Mesendoderm (in vitro differentiated cells): ENCODE measurements at regions not wholly inside any gene's neighbourhood (a gene's known extent, or its start where the extent isn't known, plus 50 kb on each side); places are given as distances from the start of the nearest gene placed in this dataset.

ENCODE experiments used
- DNase-seq: peaks from one replicate; pipeline ENCODE4 v3.0.0; 2013
- H2AK5ac ChIP-seq: 2 replicates; pipeline ENCODE4 v1.6.1; 2013; ENCODE audit warnings: low read length, inconsistent platforms
- H2BK120ac ChIP-seq: 2 replicates; pipeline ENCODE4 v1.6.1; 2013; ENCODE audit warnings: low read depth, mild to moderate bottlenecking, low read length, moderate library complexity, mixed read lengths
- H2BK15ac ChIP-seq: replicated peaks from 2 replicates; pipeline ENCODE4 v1.6.1; 2013; ENCODE audit warnings: low read depth, mild to moderate bottlenecking, moderate library complexity
- H2BK5ac ChIP-seq: 2 replicates; pipeline ENCODE4 v1.6.1; 2013; ENCODE audit warnings: low read length, inconsistent platforms
- H3K18ac ChIP-seq: 2 replicates; pipeline ENCODE4 v1.6.1; 2013; ENCODE audit warnings: mild to moderate bottlenecking, low read length, mixed read lengths
- H3K23ac ChIP-seq: one replicate; pipeline ENCODE4 v1.6.1; 2013; ENCODE audit warnings: low read length
- H3K27ac ChIP-seq: 2 replicates; pipeline ENCODE4 v1.5.1; 2013; ENCODE audit warnings: low read depth, mild to moderate bottlenecking, inconsistent platforms, low read length, moderate library complexity
- H3K27me3 ChIP-seq: 2 replicates; pipeline ENCODE4 v1.6.1; 2013; ENCODE audit warnings: low read length, control low read depth, mild to moderate bottlenecking, inconsistent platforms; ENCODE audit not compliant: insufficient read depth, poor library complexity
- H3K36me3 ChIP-seq: 2 replicates; pipeline ENCODE4 v1.6.1; 2013; ENCODE audit warnings: low read length, inconsistent platforms; ENCODE audit not compliant: control insufficient read depth, insufficient read depth
- H3K4ac ChIP-seq: one replicate; pipeline ENCODE4 v1.6.1; 2013; ENCODE audit warnings: low read depth, mild to moderate bottlenecking, low read length, moderate library complexity
- H3K4me1 ChIP-seq: 2 replicates; pipeline ENCODE4 v1.6.1; 2013; ENCODE audit warnings: low read depth, low read length, inconsistent platforms; ENCODE audit not compliant: control insufficient read depth
- H3K4me2 ChIP-seq: 2 replicates; pipeline ENCODE4 v1.6.1; 2013; ENCODE audit warnings: low read length
- H3K4me3 ChIP-seq: 2 replicates; pipeline ENCODE4 v1.5.1; 2013; ENCODE audit warnings: mild to moderate bottlenecking, low read length
- H3K56ac ChIP-seq: one replicate; pipeline ENCODE4 v1.6.1; 2013; ENCODE audit warnings: low read length
- H3K79me1 ChIP-seq: 2 replicates; pipeline ENCODE4 v1.6.1; 2013; ENCODE audit warnings: low read length, inconsistent platforms
- H3K79me2 ChIP-seq: 2 replicates; pipeline ENCODE4 v1.6.1; 2013; ENCODE audit warnings: mild to moderate bottlenecking, low read length; ENCODE audit not compliant: control insufficient read depth, insufficient read depth
- H3K9ac ChIP-seq: 2 replicates; pipeline ENCODE4 v1.6.1; 2013; ENCODE audit warnings: low read length, inconsistent platforms
- H4K5ac ChIP-seq: one replicate; pipeline ENCODE4 v1.6.1; 2013; ENCODE audit warnings: low read length
- H4K8ac ChIP-seq: one replicate; pipeline ENCODE4 v1.6.1; 2013; ENCODE audit warnings: low read depth, mild to moderate bottlenecking, control low read depth, low read length, moderate library complexity
- WGBS: extraction: QIAGEN DNeasy Blood & Tissue Kit; methylation state at CpG from one replicate; pipeline ENCODE4 v1.1.7; 2013; ENCODE audit warnings: low lambda C conversion rate, missing lambda C conversion rate; ENCODE audit not compliant: insufficient coverage; ENCODE audit errors: extremely low coverage; 5-methylcytosine and 5-hydroxymethylcytosine counted together

GRCh38 chr5:2190549-2190948 is 307.8 kb upstream of the IRX4 start:
- H2AK5ac ChIP-seq: no peak overlapping the region
- no peak for DNase-seq
- H3K56ac ChIP-seq: no peak overlapping the region
- H3K4ac ChIP-seq: no peak overlapping the region
- H3K27ac ChIP-seq: no peak overlapping the region
- H3K27me3 ChIP-seq: no peaks in the 10 kb centered on the region
- no peak overlapping the region for H2BK15ac ChIP-seq
- no peaks in the 10 kb centered on the region for H3K79me1 ChIP-seq
- no peak overlapping the region for H2BK120ac ChIP-seq
- H4K5ac ChIP-seq: no peak overlapping the region
- no peak overlapping the region for H3K18ac ChIP-seq
- H3K79me2 ChIP-seq: no peaks in the 10 kb centered on the region
- H2BK5ac ChIP-seq: no peak overlapping the region
- no peak overlapping the region for H3K23ac ChIP-seq
- no peaks in the 10 kb centered on the region for H3K4me1 ChIP-seq
- H3K36me3 ChIP-seq: no peaks in the 10 kb centered on the region
- H3K4me3 ChIP-seq: no peak overlapping the region
- WGBS: no CpG with 5 or more reads among the region's 9 CpGs
- no peak overlapping the region for H4K8ac ChIP-seq
- H3K9ac ChIP-seq: no peak overlapping the region
- no peak overlapping the region for H3K4me2 ChIP-seq

DNA sequence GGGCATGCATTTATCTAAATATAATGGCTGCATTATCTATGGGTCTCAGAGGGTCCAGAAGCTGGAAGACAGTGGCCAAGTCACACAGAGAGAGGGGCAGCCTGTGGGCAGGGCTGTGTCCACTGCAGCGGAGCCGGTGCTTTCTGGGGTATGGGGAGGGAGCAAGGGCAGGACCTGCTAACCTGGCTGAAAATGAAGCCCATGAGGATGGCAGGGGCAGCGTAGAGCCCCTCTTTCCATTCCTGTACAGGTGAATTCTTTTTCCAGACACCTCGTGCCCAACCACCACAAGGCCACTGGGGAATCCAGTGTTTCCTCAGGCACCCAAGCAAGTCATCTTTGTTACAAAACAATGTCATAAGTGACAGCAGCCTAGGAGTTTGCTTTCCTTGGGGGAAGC is 305.9 kb upstream of the IRX4 start:
- WGBS: no CpG with 5 or more reads among the region's 4 CpGs
- no peaks in the 10 kb centered on the region for H3K36me3 ChIP-seq

DNA sequence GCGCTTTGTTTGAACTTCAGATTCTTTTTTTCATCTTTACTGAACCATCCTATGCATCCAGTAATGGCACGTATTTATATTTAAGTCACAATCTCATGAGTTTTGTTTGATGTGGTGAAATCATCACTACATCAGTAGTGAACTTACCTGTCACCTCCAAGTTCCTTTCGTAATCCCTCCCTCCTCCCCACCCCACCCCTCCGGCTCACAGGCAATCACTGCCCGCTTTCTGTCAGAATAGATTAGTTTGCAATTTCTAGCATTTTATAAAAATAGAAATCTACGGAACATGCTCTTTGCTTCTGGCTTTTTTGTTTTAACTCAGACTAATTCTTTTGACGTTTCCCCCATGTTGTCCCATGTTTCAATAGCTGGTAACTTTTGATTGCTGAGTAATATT is 305.4 kb upstream of the IRX4 start:
- Histone ChIP-seq H4K5ac (no peak overlapping the region), H3K56ac (no peak overlapping the region), H3K4ac (no peak overlapping the region), H3K4me2 (no peak overlapping the region), H3K4me1 (no peaks in the 10 kb centered on the region), H3K9ac (no peak overlapping the region), H3K18ac (no peak overlapping the region), H2BK120ac (no peak overlapping the region), H3K4me3 (no peak overlapping the region), H2BK5ac (no peak overlapping the region), H3K36me3 (no peaks in the 10 kb centered on the region), H2BK15ac (no peak overlapping the region), H3K79me1 (no peaks in the 10 kb centered on the region), H2AK5ac (no peak overlapping the region), H3K79me2 (no peaks in the 10 kb centered on the region), H3K27ac (no peak overlapping the region), H3K23ac (no peak overlapping the region), H3K27me3 (no peaks in the 10 kb centered on the region), H4K8ac (no peak overlapping the region)
- WGBS: no CpG with 5 or more reads among the region's 7 CpGs
- no peak for DNase-seq

More for the DNA sequence above, 305.9 kb upstream of the IRX4 start:
- no peak overlapping the region for H3K9ac ChIP-seq
- no peak overlapping the region for H4K8ac ChIP-seq
- H3K4me3 ChIP-seq: no peak overlapping the region
- no peak for DNase-seq
- H3K18ac ChIP-seq: no peak overlapping the region
- H3K79me2 ChIP-seq: no peaks in the 10 kb centered on the region
- no peak overlapping the region for H2BK5ac ChIP-seq
- no peak overlapping the region for H2BK15ac ChIP-seq
- H3K79me1 ChIP-seq: no peaks in the 10 kb centered on the region
- H3K56ac ChIP-seq: no peak overlapping the region
- H3K27ac ChIP-seq: no peak overlapping the region
- no peak overlapping the region for H3K23ac ChIP-seq
- H3K4me2 ChIP-seq: no peak overlapping the region
- H4K5ac ChIP-seq: no peak overlapping the region
- H3K4me1 ChIP-seq: no peaks in the 10 kb centered on the region
- H2AK5ac ChIP-seq: no peak overlapping the region
- no peak overlapping the region for H3K4ac ChIP-seq
- no peaks in the 10 kb centered on the region for H3K27me3 ChIP-seq
- no peak overlapping the region for H2BK120ac ChIP-seq

- Histone ChIP-seq H3K27me3 (no peaks in the 10 kb centered on the region), H2BK5ac (no peak overlapping the region), H3K36me3 (no peaks in the 10 kb centered on the region), H4K5ac (no peak overlapping the region), H3K4me2 (no peak overlapping the region), H3K27ac (no peak overlapping the region), H4K8ac (no peak overlapping the region), H2BK120ac (no peak overlapping the region), H3K4ac (no peak overlapping the region), H3K4me1 (no peaks in the 10 kb centered on the region), H3K9ac (no peak overlapping the region), H3K4me3 (no peak overlapping the region), H3K23ac (no peak overlapping the region), H2AK5ac (no peak overlapping the region), H2BK15ac (no peak overlapping the region), H3K79me2 (no peaks in the 10 kb centered on the region), H3K56ac (no peak overlapping the region), H3K18ac (no peak overlapping the region), H3K79me1 (no peaks in the 10 kb centered on the region)
- no CpG with 5 or more reads among the region's 10 CpGs for WGBS
- DNase-seq: no peak
These were observed 305.0 kb upstream of the IRX4 start for GRCh38 chr5:2187687-2188086.

DNA sequence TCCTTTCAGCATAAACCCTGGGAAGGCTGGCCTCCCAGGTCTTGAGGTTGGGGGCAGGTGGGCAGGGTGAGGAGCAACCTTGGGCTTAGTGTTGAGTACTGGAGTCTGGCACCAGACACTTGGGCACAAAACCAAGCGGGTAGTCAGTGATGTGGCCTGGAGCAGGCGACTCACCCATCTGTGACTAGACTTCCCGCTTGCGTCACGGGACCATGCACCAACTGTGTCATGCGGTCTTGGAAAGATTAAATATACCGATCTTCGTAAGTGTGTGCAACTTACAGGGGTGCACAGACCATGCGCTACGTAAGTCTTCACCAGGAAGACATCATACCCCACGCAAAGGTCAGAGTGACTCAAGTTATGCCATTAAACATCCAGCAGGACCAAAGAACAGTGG is 304.4 kb upstream of the IRX4 start:
- H4K8ac ChIP-seq: no peak overlapping the region
- H3K27me3 ChIP-seq: no peaks in the 10 kb centered on the region
- H3K56ac ChIP-seq: no peak overlapping the region
- H3K27ac ChIP-seq: no peak overlapping the region
- H3K79me1 ChIP-seq: no peaks in the 10 kb centered on the region
- no peak overlapping the region for H3K23ac ChIP-seq
- H3K9ac ChIP-seq: no peak overlapping the region
- H3K4me2 ChIP-seq: no peak overlapping the region
- no peak overlapping the region for H2AK5ac ChIP-seq
- no peak overlapping the region for H2BK5ac ChIP-seq
- no peak overlapping the region for H2BK120ac ChIP-seq
- no peak overlapping the region for H3K18ac ChIP-seq
- H3K4ac ChIP-seq: no peak overlapping the region
- no peak overlapping the region for H4K5ac ChIP-seq
- no peaks in the 10 kb centered on the region for H3K79me2 ChIP-seq
- no peak overlapping the region for H3K4me3 ChIP-seq
- H3K36me3 ChIP-seq: no peaks in the 10 kb centered on the region
- WGBS: no CpG with 5 or more reads among the region's 11 CpGs
- no peak overlapping the region for H2BK15ac ChIP-seq
- DNase-seq: no peak
- no peaks in the 10 kb centered on the region for H3K4me1 ChIP-seq

DNA sequence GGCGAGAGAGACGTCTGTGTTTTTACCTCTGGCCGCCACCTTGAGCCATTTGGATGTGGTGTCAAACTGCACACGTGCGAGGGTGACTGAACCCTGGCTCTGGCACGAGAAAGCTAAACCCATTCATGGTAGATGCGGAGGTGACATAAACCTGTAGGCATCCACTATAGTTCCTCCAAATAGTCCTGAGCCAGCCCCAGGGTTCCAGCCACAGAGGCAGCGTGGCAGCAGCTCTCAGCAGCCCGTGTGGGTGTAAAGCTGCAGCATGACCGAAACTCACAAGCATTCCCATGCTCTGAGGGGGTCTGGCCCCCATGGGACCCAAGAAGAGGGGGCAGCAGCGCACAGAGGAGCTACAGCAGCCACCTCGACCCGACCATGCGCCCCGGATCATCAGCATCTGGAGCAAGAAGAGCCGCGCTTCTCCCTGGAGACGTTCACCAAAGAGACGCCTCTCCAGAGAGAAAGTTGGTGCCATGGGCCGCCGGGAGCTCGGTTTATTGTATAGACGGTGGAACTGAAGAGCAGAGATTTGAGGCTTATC is 303.8 kb upstream of the IRX4 start:
- no peak overlapping the region for H3K56ac ChIP-seq
- no peak overlapping the region for H3K9ac ChIP-seq
- no peak overlapping the region for H3K4me2 ChIP-seq
- no peaks in the 10 kb centered on the region for H3K36me3 ChIP-seq
- no peak overlapping the region for H3K27ac ChIP-seq
- no peak overlapping the region for H2BK15ac ChIP-seq
- no peak overlapping the region for H3K4me3 ChIP-seq
- no CpG with 5 or more reads among the region's 23 CpGs for WGBS
- no peak overlapping the region for H3K4ac ChIP-seq
- DNase-seq: no peak
- no peaks in the 10 kb centered on the region for H3K79me1 ChIP-seq
- no peak overlapping the region for H3K18ac ChIP-seq
- H4K5ac ChIP-seq: no peak overlapping the region
- no peak overlapping the region for H2BK5ac ChIP-seq
- no peaks in the 10 kb centered on the region for H3K4me1 ChIP-seq
- no peak overlapping the region for H4K8ac ChIP-seq
- no peaks in the 10 kb centered on the region for H3K27me3 ChIP-seq
- H3K23ac ChIP-seq: no peak overlapping the region
- H2BK120ac ChIP-seq: no peak overlapping the region
- H2AK5ac ChIP-seq: no peak overlapping the region
- H3K79me2 ChIP-seq: no peaks in the 10 kb centered on the region
